NOMO-1 treated with DMSO at 0.1 percent for 48 hours (cell line): ENCODE measurements at regions not wholly inside any gene's neighbourhood (a gene's known extent, or its start where the extent isn't known, plus 50 kb on each side); places are given as distances from the start of the nearest gene placed in this dataset.
"Not testable (repeated sequence)": the region's sequence is repeated elsewhere in the genome, so short reads cannot be mapped to it uniquely, and the experiment has no call there.

Experiments used
- DNase-seq: peaks from one replicate; lab custom pipeline; 2025; ENCODE audit not compliant: unreplicated experiment; lab: John Stamatoyannopoulos, UW

- DNase-seq, result no peak
Observed at GRCh38 chr2:239596253-239596652, 195.4 kb upstream of the HDAC4 start.

GRCh38 chr2:239595726-239596125 is 194.9 kb upstream of the HDAC4 start:
- DNase-seq, result no peak

GRCh38 chr2:239594772-239595608 is 194.2 kb upstream of the HDAC4 start:
- no peak for DNase-seq

- no peak for DNase-seq
Observed at GRCh38 chr2:239594019-239594771, 193.4 kb upstream of the HDAC4 start.

- DNase-seq, result no peak
Observed at GRCh38 chr2:239593455-239593854, 192.6 kb upstream of the HDAC4 start.

GRCh38 chr2:239592629-239593290 is 191.9 kb upstream of the HDAC4 start:
- DNase-seq, result not testable (repeated sequence)

GRCh38 chr2:239590995-239591915 is 190.4 kb upstream of the HDAC4 start:
- DNase-seq, result no peak

GRCh38 chr2:239590276-239590675 is 189.5 kb upstream of the HDAC4 start:
- no peak for DNase-seq

- DNase-seq, result no peak
Observed at GRCh38 chr2:239589833-239590232, 189.0 kb upstream of the HDAC4 start.

GRCh38 chr2:239589270-239589825 is 188.5 kb upstream of the HDAC4 start:
- no peak for DNase-seq

GRCh38 chr2:239588451-239589269 is 187.8 kb upstream of the HDAC4 start:
- no peak for DNase-seq

GRCh38 chr2:239587841-239588240 is 187.0 kb upstream of the HDAC4 start:
- DNase-seq, result peak; percentile 48

- no peak for DNase-seq
Observed at GRCh38 chr2:239587311-239587731, 186.5 kb upstream of the HDAC4 start.

- DNase-seq, result no peak
Observed at GRCh38 chr2:239586651-239587310, 186.0 kb upstream of the HDAC4 start.

- DNase-seq, result no peak
Observed at GRCh38 chr2:239585422-239585821, 184.6 kb upstream of the HDAC4 start.

- DNase-seq, result no peak
Observed at GRCh38 chr2:239584986-239585385, 184.2 kb upstream of the HDAC4 start.

- DNase-seq, result no peak
Observed at GRCh38 chr2:239583879-239584859, 183.3 kb upstream of the HDAC4 start.
